ENCODE measurements at regions not wholly inside any gene's neighbourhood (a gene's known extent, or its start where the extent isn't known, plus 50 kb on each side); places are given as distances from the start of the nearest gene placed in this dataset.

DNA sequence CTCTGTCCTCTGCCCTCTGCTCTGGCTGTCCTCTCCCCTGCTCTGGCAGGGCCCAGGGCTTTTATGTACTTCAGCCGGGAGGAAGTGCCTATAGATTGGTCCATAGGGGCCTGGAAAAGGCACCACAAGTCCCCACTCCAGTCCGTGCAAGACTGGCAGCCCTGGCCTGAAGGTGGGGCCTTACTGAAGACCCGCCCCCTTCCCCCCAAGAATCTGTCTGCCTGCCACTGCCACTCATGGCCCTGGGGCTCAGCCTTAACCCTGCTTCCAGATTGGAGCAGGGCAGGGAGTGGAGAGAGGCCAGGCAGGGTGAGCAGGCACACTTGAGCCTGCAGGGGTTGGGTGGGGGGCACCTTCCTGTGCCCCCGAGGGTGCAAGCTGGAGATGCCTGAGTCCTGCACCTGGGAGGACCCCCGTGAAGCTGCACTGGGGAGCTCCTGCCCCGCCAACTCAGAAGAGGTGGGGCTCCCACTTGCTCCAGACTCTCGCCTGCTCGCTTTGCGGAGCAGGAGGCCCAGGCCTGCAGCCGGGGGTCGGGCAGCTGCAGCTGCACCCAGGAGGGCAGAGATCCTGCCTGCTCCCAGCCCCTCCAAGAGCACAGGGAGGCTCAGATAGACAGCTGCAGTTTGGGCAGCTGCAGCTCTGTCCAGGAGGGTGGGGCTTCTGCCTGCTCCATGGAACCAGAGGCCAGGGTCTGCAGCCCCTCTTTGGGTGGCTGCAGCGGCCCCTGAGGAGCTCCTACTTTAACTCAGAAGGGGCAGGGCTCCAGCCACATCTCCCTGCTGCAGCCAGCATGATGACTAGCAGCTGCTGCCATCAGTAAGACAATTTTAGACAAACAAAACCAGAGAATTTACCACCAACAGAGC, 51.0 kb upstream of the SC5D start:
- H3K4me1 Mint-ChIP-seq (ENCODE audit: low read depth): peaks cover 5% of the 10 kb centered on the region
- POLR2A ChIA-PET: no interaction called here
- intact Hi-C loops (cut with micrococcal nuclease): no loop called here
- DNase-seq (no peak), ATAC-seq (no peak)
- H3K4me3 Mint-ChIP-seq: no peak overlapping the region
- no peaks in the 10 kb centered on the region for H3K36me3 Mint-ChIP-seq (ENCODE audit: low read depth)
- peaks cover 4% of the 10 kb centered on the region for H3K27me3 Mint-ChIP-seq
- TF ChIP-seq, protein P1, sequence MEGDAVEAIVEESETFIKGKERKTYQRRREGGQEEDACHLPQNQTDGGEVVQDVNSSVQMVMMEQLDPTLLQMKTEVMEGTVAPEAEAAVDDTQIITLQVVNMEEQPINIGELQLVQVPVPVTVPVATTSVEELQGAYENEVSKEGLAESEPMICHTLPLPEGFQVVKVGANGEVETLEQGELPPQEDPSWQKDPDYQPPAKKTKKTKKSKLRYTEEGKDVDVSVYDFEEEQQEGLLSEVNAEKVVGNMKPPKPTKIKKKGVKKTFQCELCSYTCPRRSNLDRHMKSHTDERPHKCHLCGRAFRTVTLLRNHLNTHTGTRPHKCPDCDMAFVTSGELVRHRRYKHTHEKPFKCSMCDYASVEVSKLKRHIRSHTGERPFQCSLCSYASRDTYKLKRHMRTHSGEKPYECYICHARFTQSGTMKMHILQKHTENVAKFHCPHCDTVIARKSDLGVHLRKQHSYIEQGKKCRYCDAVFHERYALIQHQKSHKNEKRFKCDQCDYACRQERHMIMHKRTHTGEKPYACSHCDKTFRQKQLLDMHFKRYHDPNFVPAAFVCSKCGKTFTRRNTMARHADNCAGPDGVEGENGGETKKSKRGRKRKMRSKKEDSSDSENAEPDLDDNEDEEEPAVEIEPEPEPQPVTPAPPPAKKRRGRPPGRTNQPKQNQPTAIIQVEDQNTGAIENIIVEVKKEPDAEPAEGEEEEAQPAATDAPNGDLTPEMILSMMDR (IDR thresholded peaks at IDR 0.05): no peak
- H3K9me3 Mint-ChIP-seq: no peaks in the 10 kb centered on the region
- CTCF ChIA-PET: interaction anchor here (1.0 to 1.8 kb wide), 2 partner anchors 8 to 47 kb away, joined by 3 to 4 read pairs; no protein-coding TSS in a partner anchor
- H3K27ac Mint-ChIP-seq: no peak overlapping the region

Measured in activated CD8-positive, alpha-beta T cell treated with anti-CD3 and anti-CD28 coated beads for 36 hours (primary cell).